ENCODE measurements at regions not wholly inside any gene's neighbourhood (a gene's known extent, or its start where the extent isn't known, plus 50 kb on each side); places are given as distances from the start of the nearest gene placed in this dataset.

GRCh38 chr18:22020127-22020866, 149.1 kb upstream of the GATA6 start:
- no peaks in the 10 kb centered on the region for H3K36me3 ChIP-seq (ENCODE audit: insufficient read depth, low read length)
- FAIRE-seq (no peak), DNase-seq (ENCODE audit: low read depth) (no peak)
- H3K9ac ChIP-seq (ENCODE audit: low read length), result no peak overlapping the region
- H3K27ac ChIP-seq (ENCODE audit: low read depth, low read length), result no peak overlapping the region
- no peaks in the 10 kb centered on the region for H3K9me3 ChIP-seq (ENCODE audit: insufficient read depth, low read depth, low read length)
- no peak overlapping the region for H2AFZ ChIP-seq (ENCODE audit: low read depth, low read length)
- Mint-ChIP-seq H3K27ac (ENCODE audit: unreplicated experiment) (no peak overlapping the region), H3K9me3 (ENCODE audit: unreplicated experiment) (no peaks in the 10 kb centered on the region), H3K27me3 (ENCODE audit: low read depth, unreplicated experiment) (peaks cover 6% of the 10 kb centered on the region), H3K4me3 (ENCODE audit: unreplicated experiment) (no peak overlapping the region), H3K36me3 (ENCODE audit: low read depth, unreplicated experiment) (no peaks in the 10 kb centered on the region), H3K4me1 (ENCODE audit: low read depth, unreplicated experiment) (peaks cover 6% of the 10 kb centered on the region)
- no peaks in the 10 kb centered on the region for H4K20me1 ChIP-seq (ENCODE audit: insufficient read depth, low read length)
- TF ChIP-seq EZH2 (IDR thresholded peaks at IDR 0.05; ENCODE audit: insufficient read depth, low read length) (no peak), CTCF (IDR thresholded peaks at IDR 0.05; ENCODE audit: insufficient read depth, low read depth, low read length) (no peak)
- H3K4me3 ChIP-seq (ENCODE audit: insufficient read depth, low read depth, low read length), result no peak overlapping the region
- H3K27me3 ChIP-seq (ENCODE audit: insufficient read depth, low read length), result no peaks in the 10 kb centered on the region
- no peaks in the 10 kb centered on the region for H3K79me2 ChIP-seq (ENCODE audit: insufficient read depth, low read length)
- no peaks in the 10 kb centered on the region for H3K4me1 ChIP-seq (ENCODE audit: insufficient read depth, low read length)
- no peak overlapping the region for H3K4me2 ChIP-seq (ENCODE audit: low read length)

GRCh38 chr18:22020867-22021370, 148.5 kb upstream of the GATA6 start:
- FAIRE-seq, result no peak
- H3K27ac Mint-ChIP-seq (ENCODE audit: unreplicated experiment), result no peak overlapping the region
- peaks cover 6% of the 10 kb centered on the region for H3K27me3 Mint-ChIP-seq (ENCODE audit: low read depth, unreplicated experiment)
- no peak overlapping the region for H3K4me3 Mint-ChIP-seq (ENCODE audit: unreplicated experiment)
- TF ChIP-seq CTCF (IDR thresholded peaks at IDR 0.05; ENCODE audit: insufficient read depth, low read depth, low read length) (no peak), EZH2 (IDR thresholded peaks at IDR 0.05; ENCODE audit: insufficient read depth, low read length) (no peak)
- Histone ChIP-seq H3K27ac (ENCODE audit: low read depth, low read length) (no peak overlapping the region), H3K4me3 (ENCODE audit: insufficient read depth, low read depth, low read length) (no peak overlapping the region), H3K79me2 (ENCODE audit: insufficient read depth, low read length) (no peaks in the 10 kb centered on the region), H2AFZ (ENCODE audit: low read depth, low read length) (no peak overlapping the region), H3K4me1 (ENCODE audit: insufficient read depth, low read length) (no peaks in the 10 kb centered on the region), H3K27me3 (ENCODE audit: insufficient read depth, low read length) (no peaks in the 10 kb centered on the region), H4K20me1 (ENCODE audit: insufficient read depth, low read length) (no peaks in the 10 kb centered on the region), H3K9me3 (ENCODE audit: insufficient read depth, low read depth, low read length) (no peaks in the 10 kb centered on the region), H3K36me3 (ENCODE audit: insufficient read depth, low read length) (no peaks in the 10 kb centered on the region), H3K4me2 (ENCODE audit: low read length) (no peak overlapping the region), H3K9ac (ENCODE audit: low read length) (no peak overlapping the region)
- peaks cover 6% of the 10 kb centered on the region for H3K4me1 Mint-ChIP-seq (ENCODE audit: low read depth, unreplicated experiment)
- no peaks in the 10 kb centered on the region for H3K9me3 Mint-ChIP-seq (ENCODE audit: unreplicated experiment)
- no peaks in the 10 kb centered on the region for H3K36me3 Mint-ChIP-seq (ENCODE audit: low read depth, unreplicated experiment)
- DNase-seq (ENCODE audit: low read depth), result no peak

- no peaks in the 10 kb centered on the region for H3K79me2 ChIP-seq (ENCODE audit: insufficient read depth, low read length)
- Mint-ChIP-seq H3K4me3 (ENCODE audit: unreplicated experiment) (no peak overlapping the region), H3K36me3 (ENCODE audit: low read depth, unreplicated experiment) (no peaks in the 10 kb centered on the region), H3K27ac (ENCODE audit: unreplicated experiment) (no peak overlapping the region), H3K27me3 (ENCODE audit: low read depth, unreplicated experiment) (peaks cover 6% of the 10 kb centered on the region), H3K9me3 (ENCODE audit: unreplicated experiment) (no peaks in the 10 kb centered on the region), H3K4me1 (ENCODE audit: low read depth, unreplicated experiment) (peaks cover 6% of the 10 kb centered on the region)
- no peaks in the 10 kb centered on the region for H4K20me1 ChIP-seq (ENCODE audit: insufficient read depth, low read length)
- no peaks in the 10 kb centered on the region for H3K27me3 ChIP-seq (ENCODE audit: insufficient read depth, low read length)
- no peaks in the 10 kb centered on the region for H3K36me3 ChIP-seq (ENCODE audit: insufficient read depth, low read length)
- no peak for DNase-seq (ENCODE audit: low read depth)
- no peak overlapping the region for H3K4me2 ChIP-seq (ENCODE audit: low read length)
- H3K4me3 ChIP-seq (ENCODE audit: insufficient read depth, low read depth, low read length), result no peak overlapping the region
- FAIRE-seq, result no peak
- H3K9ac ChIP-seq (ENCODE audit: low read length), result no peak overlapping the region
- H3K9me3 ChIP-seq (ENCODE audit: insufficient read depth, low read depth, low read length), result no peaks in the 10 kb centered on the region
- no peak overlapping the region for H3K27ac ChIP-seq (ENCODE audit: low read depth, low read length)
- no peak for TF ChIP-seq EZH2 (IDR thresholded peaks at IDR 0.05; ENCODE audit: insufficient read depth, low read length)
- TF ChIP-seq CTCF (IDR thresholded peaks at IDR 0.05; ENCODE audit: insufficient read depth, low read depth, low read length), result no peak
- no peak overlapping the region for H2AFZ ChIP-seq (ENCODE audit: low read depth, low read length)
- H3K4me1 ChIP-seq (ENCODE audit: insufficient read depth, low read length), result no peaks in the 10 kb centered on the region
These were observed 147.7 kb upstream of the GATA6 start for GRCh38 chr18:22021701-22022100.

All from astrocyte (in vitro differentiated cells and primary cell).